Heart right ventricle (tissue), 16 donors: ENCODE measurements at regions not wholly inside any gene's neighbourhood (a gene's known extent, or its start where the extent isn't known, plus 50 kb on each side); places are given as distances from the start of the nearest gene placed in this dataset.

Source experiments
- ATAC-seq, 8 donors: fragments of 200-7000 bp; cut with Tn5 transposase; one replicate each; pipeline ENCODE4 v1.9.1; 2020; ENCODE audit warnings: mild to moderate bottlenecking in 8 of 8, moderate library complexity in 8 of 8, moderate number of reproducible peaks in 1 of 8
- DNase-seq, 2 donors: peaks; one replicate each; pipeline ENCODE4 v3.0.0-alpha.2; 2020
- H3K27ac ChIP-seq, 10 donors: fragments of 200-600 bp; sonication (generic) in 2 of 10; one replicate each; pipeline versions ENCODE4 v1.5.0 to v1.8.0; 2020 to 2022; ENCODE audit warnings: mild to moderate bottlenecking in 3 of 10
- H3K27me3 ChIP-seq, 7 donors: fragments of 200-600 bp; one replicate each; pipeline ENCODE4 v1.8.0; 2021 to 2022; ENCODE audit warnings: mild to moderate bottlenecking in 2 of 7
- H3K36me3 ChIP-seq, 9 donors: fragments of 200-600 bp; sonication (generic) in 1 of 9; one replicate each; pipeline versions ENCODE4 v1.5.0 to v1.8.0; 2020 to 2022; ENCODE audit warnings: mild to moderate bottlenecking in 2 of 9
- H3K4me1 ChIP-seq, 9 donors: fragments of 200-600 bp; sonication (generic) in 1 of 9; one replicate each; pipeline versions ENCODE4 v1.5.0 to v1.8.0; 2020 to 2022; ENCODE audit warnings: mild to moderate bottlenecking in 4 of 9
- H3K4me3 ChIP-seq, 10 donors: fragments of 200-600 bp; sonication (generic) in 2 of 10; one replicate each; pipeline versions ENCODE4 v1.5.0 to v1.8.0; 2020 to 2022; ENCODE audit warnings: mild to moderate bottlenecking in 7 of 10, moderate library complexity in 2 of 10
- H3K9me3 ChIP-seq, 11 donors: fragments of 200-600 bp in 10 of 11; sonication (generic) in 2 of 11; one replicate each; pipeline versions ENCODE4 v1.5.0 to v1.8.0; 2013 to 2022; ENCODE audit warnings: mild to moderate bottlenecking in 2 of 11, control low read depth in 1 of 11, moderate library complexity in 1 of 11
- WGBS, 2 donors: extraction: QIAGEN DNeasy Blood & Tissue Kit; methylation state at CpG; one replicate each; pipeline ENCODE4 v1.1.7; 2013; ENCODE audit warnings: inconsistent platforms in 1 of 2; 5-methylcytosine and 5-hydroxymethylcytosine counted together
- intact Hi-C, 10 donors: fragments of 100-400 bp; cut with DNase I; formaldehyde crosslinking; loops; one replicate each; pipeline versions ENCODE4 v1.11.1 to v1.14.2; 2022
- TF ChIP-seq, protein P1 (sequence below), 9 donors: fragments of 200-600 bp; sonication (generic) in 2 of 9; IDR thresholded peaks; one replicate each; pipeline versions ENCODE4 v1.5.0 to v1.8.0; 2021 to 2022; ENCODE audit warnings: antibody characterized with exemption in 9 of 9, mild to moderate bottlenecking in 5 of 9, moderate library complexity in 1 of 9
- donor health status: Arrhythmogenic right ventricular cardiomyopathy.
- donor health status: ischemic (EF 13 %, LVEDD 7.1; RV severe dilation, severe dysfunction).
- donor health status: healthy with polysubstance abuse.
- donor health status: DM: no; HTN: yes; CAD: no.
- donor health status: DM: no; HTN: no; CAD: no.
- donor health status: ischemic (EF 25% LVEDD 6.9; RV normal size, moderate dysfunction).
- donor health status: ischemic (EF 25% LVEDD 5.7; RV mildly dilated, moderate dysfunction).
- donor health status: healthy.
- donor health status: DM: yes; HTN: yes; CAD: no.
- donor health status: Ischemic cardiomyopathy.
- donor health status: ischemic (EF 35%, LVEDD 5.7; RV mildly dilated, moderate dysfunction).
- donor health status: nonischemic (EF 11% LVEDD 7.7; RV severe dilation, severe dysfunction).
- donor health status: DM: yes; HTN: yes; CAD: no.
- donor health status: PGD.
- donor health status: ischemic (EF 29% LVEDD 5.4; RV normal size, mild dysfunction).
- donor health status: nonischemic (EF 23%, LVEDD 6.1; RV moderate dilation, normal function).

- H3K27ac ChIP-seq = peak overlapping the region in 1 of 10 donors; percentile 11
- TF ChIP-seq, protein P1, sequence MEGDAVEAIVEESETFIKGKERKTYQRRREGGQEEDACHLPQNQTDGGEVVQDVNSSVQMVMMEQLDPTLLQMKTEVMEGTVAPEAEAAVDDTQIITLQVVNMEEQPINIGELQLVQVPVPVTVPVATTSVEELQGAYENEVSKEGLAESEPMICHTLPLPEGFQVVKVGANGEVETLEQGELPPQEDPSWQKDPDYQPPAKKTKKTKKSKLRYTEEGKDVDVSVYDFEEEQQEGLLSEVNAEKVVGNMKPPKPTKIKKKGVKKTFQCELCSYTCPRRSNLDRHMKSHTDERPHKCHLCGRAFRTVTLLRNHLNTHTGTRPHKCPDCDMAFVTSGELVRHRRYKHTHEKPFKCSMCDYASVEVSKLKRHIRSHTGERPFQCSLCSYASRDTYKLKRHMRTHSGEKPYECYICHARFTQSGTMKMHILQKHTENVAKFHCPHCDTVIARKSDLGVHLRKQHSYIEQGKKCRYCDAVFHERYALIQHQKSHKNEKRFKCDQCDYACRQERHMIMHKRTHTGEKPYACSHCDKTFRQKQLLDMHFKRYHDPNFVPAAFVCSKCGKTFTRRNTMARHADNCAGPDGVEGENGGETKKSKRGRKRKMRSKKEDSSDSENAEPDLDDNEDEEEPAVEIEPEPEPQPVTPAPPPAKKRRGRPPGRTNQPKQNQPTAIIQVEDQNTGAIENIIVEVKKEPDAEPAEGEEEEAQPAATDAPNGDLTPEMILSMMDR (IDR thresholded peaks at IDR 0.05) = no peak
- H3K4me3 ChIP-seq = no peak overlapping the region
- H3K4me1 ChIP-seq = peaks cover 0 to 11% (median 0%) of the 10 kb centered on the region in 9 donors
- no peaks in the 10 kb centered on the region for H3K27me3 ChIP-seq
- H3K9me3 ChIP-seq = peaks cover 0 to 10% (median 2%) of the 10 kb centered on the region in 11 donors
- ATAC-seq (no peak), DNase-seq (no peak)
- H3K36me3 ChIP-seq = no peaks in the 10 kb centered on the region
- intact Hi-C loops = loop anchor here in 1 of 10 donors (10.0 kb wide), 1 partner anchor 251 kb away; no protein-coding TSS in a partner anchor
- WGBS, 2 donors = 93% methylated on average over 2 of the region's 2 CpGs
Measured at GRCh38 chr14:51535443-51536044, 116.2 kb upstream of the FRMD6 start.

DNA sequence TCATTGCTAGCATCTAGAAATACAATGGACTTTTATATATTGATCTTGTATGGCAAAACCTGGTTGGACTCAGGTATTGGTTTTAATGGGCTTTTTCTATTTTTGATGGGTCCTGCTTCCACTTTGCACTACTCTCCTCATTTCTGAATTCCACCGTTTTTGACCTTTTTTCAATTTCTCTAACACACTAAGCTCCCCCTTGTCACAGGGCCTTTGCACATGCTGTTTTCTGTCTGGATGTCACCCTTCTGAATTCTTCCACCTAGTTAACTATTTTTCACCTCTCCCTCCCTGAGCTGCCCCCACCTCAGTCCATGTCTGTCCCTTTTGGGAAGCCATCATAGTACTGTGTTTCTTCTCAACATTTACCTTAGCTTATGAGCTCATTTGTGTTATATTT is 112.7 kb upstream of the FRMD6 start:
- no peak overlapping the region for H3K4me3 ChIP-seq

DNA sequence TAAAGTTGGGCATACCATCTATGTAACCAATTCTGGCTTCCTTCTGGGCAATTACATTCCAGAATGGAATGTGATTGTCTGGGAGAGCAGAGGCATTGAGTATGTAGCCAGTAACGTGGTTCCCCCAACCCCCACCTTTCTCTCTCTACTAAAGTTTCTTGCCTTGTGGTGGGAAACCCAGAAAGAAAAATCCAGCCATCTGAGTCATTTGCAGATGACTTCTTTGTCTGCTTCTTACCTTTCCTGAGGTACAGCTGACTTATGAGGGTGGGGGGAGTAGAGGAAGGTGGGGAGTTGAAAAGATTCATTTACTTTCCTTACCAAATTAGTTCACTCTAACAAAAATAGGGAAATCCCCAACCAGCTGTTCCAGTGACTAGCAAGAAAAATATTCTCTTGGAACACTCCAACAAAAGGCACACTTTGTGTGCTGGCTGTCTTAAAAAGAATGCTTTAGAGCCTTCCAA is 112.1 kb upstream of the FRMD6 start:
- H3K27ac ChIP-seq = no peak overlapping the region
- peaks cover 0 to 10% (median 2%) of the 10 kb centered on the region in 11 donors for H3K9me3 ChIP-seq
- ATAC-seq = no peak
- TF ChIP-seq, protein P1 (IDR thresholded peaks at IDR 0.05) = no peak
- intact Hi-C loops = loop anchor here in 1 of 10 donors (10.0 kb wide), 1 partner anchor 255 kb away; no protein-coding TSS in a partner anchor
- peaks cover 0 to 6% (median 0%) of the 10 kb centered on the region in 9 donors for H3K4me1 ChIP-seq
- no peaks in the 10 kb centered on the region for H3K36me3 ChIP-seq
- no peak overlapping the region for H3K4me3 ChIP-seq
- DNase-seq = no peak
- no peaks in the 10 kb centered on the region for H3K27me3 ChIP-seq
- WGBS, 2 donors = 39 to 47% methylated on average over 1 of the region's 1 CpG

More for the DNA sequence above, 112.7 kb upstream of the FRMD6 start:
- Histone ChIP-seq H3K4me1 (peaks cover 0 to 11% (median 0%) of the 10 kb centered on the region in 9 donors), H3K36me3 (no peaks in the 10 kb centered on the region), H3K27me3 (no peaks in the 10 kb centered on the region), H3K27ac (no peak overlapping the region), H3K9me3 (peaks cover 0 to 10% (median 2%) of the 10 kb centered on the region in 11 donors)
- DNase-seq (no peak), ATAC-seq (no peak)
- TF ChIP-seq, protein P1 (IDR thresholded peaks at IDR 0.05) = no peak
- 92 to 96% methylated on average over 1 of the region's 1 CpG for WGBS, 2 donors
- intact Hi-C loops = loop anchor here in 1 of 10 donors (10.0 kb wide), 1 partner anchor 254 kb away; no protein-coding TSS in a partner anchor

- TF ChIP-seq, protein P1 (IDR thresholded peaks at IDR 0.05) = no peak
- DNase-seq = no peak
- Histone ChIP-seq H3K4me1 (peaks cover 0 to 5% (median 0%) of the 10 kb centered on the region in 9 donors), H3K9me3 (peaks cover 0 to 8% (median 2%) of the 10 kb centered on the region in 11 donors), H3K27me3 (no peaks in the 10 kb centered on the region), H3K4me3 (no peak overlapping the region), H3K27ac (no peak overlapping the region), H3K36me3 (no peaks in the 10 kb centered on the region)
- intact Hi-C loops = no loop called here
- no peak for ATAC-seq
- WGBS, 2 donors = 94 to 95% methylated on average over 3 of the region's 3 CpGs
Measured at GRCh38 chr14:51540364-51540763, 111.3 kb upstream of the FRMD6 start.
